WTC11 (cell line): ENCODE measurements at regions not wholly inside any gene's neighbourhood (a gene's known extent, or its start where the extent isn't known, plus 50 kb on each side); places are given as distances from the start of the nearest gene placed in this dataset.

Experiments
- ATAC-seq: fragments of 200-7000 bp; cut with Tn5 transposase; 2 replicates; pipeline ENCODE4 v1.10.0; 2021; ENCODE audit warnings: mild to moderate bottlenecking, moderate library complexity
- CTCF ChIA-PET: fragments of 300-600 bp; sonication (Branson Sonifier 250); formaldehyde crosslinking; loops from one replicate; lab custom pipeline; 2021; ENCODE audit warnings: antibody characterized with exemption; lab: Charles Lee
- POLR2A ChIA-PET: fragments of 350-600 bp; sonication (Branson Sonifier 250); formaldehyde crosslinking; loops from one replicate; lab custom pipeline; 2021; ENCODE audit warnings: antibody characterized with exemption; lab: Charles Lee
- DNase-seq: peaks from one replicate; pipeline ENCODE4 v3.0.0; 2021; ENCODE audit warnings: low spot score
- H3K27ac Mint-ChIP-seq: 2 replicates; pipeline ENCODE4 v1.8.0; 2021; ENCODE audit warnings: mixed read lengths
- H3K27me3 Mint-ChIP-seq: 2 replicates; pipeline ENCODE4 v1.8.0; 2021; ENCODE audit warnings: low read depth, mild to moderate bottlenecking, moderate library complexity, mixed read lengths
- H3K36me3 Mint-ChIP-seq: 2 replicates; pipeline ENCODE4 v1.8.0; 2021; ENCODE audit warnings: mixed read lengths
- H3K4me1 Mint-ChIP-seq: 2 replicates; pipeline ENCODE4 v1.8.0; 2022; ENCODE audit warnings: mixed read lengths
- H3K4me3 Mint-ChIP-seq: 2 replicates; pipeline ENCODE4 v1.8.0; 2021; ENCODE audit warnings: mild to moderate bottlenecking, moderate library complexity, mixed read lengths
- H3K9me3 Mint-ChIP-seq: 2 replicates; pipeline ENCODE4 v1.8.0; 2021; ENCODE audit warnings: mixed read lengths
- AFF4 ChIP-seq: sonication (generic); formaldehyde crosslinking; IDR thresholded peaks from 2 replicates; pipeline ENCODE4 v1.8.1; 2023; ENCODE audit warnings: mild to moderate bottlenecking, missing genetic modification reagents, borderline replicate concordance
- AR ChIP-seq: fragments of 250-450 bp; sonication (Bioruptor Pico); IDR thresholded peaks from 2 replicates; pipeline ENCODE4 v1.9.0; 2021; ENCODE audit warnings: mild to moderate bottlenecking
- ATF2 ChIP-seq: sonication (generic); formaldehyde crosslinking; IDR thresholded peaks from 2 replicates; pipeline ENCODE4 v1.8.1; 2022; ENCODE audit warnings: low read depth, missing genetic modification reagents, borderline replicate concordance
- CDX4 ChIP-seq: fragments of 250-450 bp; sonication (Bioruptor Pico); IDR thresholded peaks from 2 replicates; pipeline ENCODE4 v1.9.0; 2021; ENCODE audit warnings: moderate library complexity, mild to moderate bottlenecking, inconsistent platforms, borderline replicate concordance
- E2F4 ChIP-seq: sonication (generic); formaldehyde crosslinking; IDR thresholded peaks from 2 replicates; pipeline ENCODE4 v1.8.1; 2022; ENCODE audit warnings: low read depth, mild to moderate bottlenecking, moderate library complexity, missing genetic modification reagents, borderline replicate concordance
- EMX1 ChIP-seq: fragments of 250-450 bp; sonication (Bioruptor Pico); IDR thresholded peaks from 2 replicates; pipeline ENCODE4 v1.8.0; 2021; ENCODE audit warnings: mild to moderate bottlenecking
- FOXJ3 ChIP-seq: sonication (generic); formaldehyde crosslinking; IDR thresholded peaks from 2 replicates; pipeline ENCODE4 v1.9.0; 2021; ENCODE audit warnings: missing genetic modification reagents, mild to moderate bottlenecking, borderline replicate concordance
- FOXP1 ChIP-seq: sonication (generic); formaldehyde crosslinking; IDR thresholded peaks from 2 replicates; pipeline ENCODE4 v1.8.0; 2022; ENCODE audit warnings: missing genetic modification reagents, mild to moderate bottlenecking, moderate library complexity, borderline replicate concordance
- NFE2L1 ChIP-seq: sonication (generic); formaldehyde crosslinking; IDR thresholded peaks from 2 replicates; pipeline ENCODE4 v1.8.1; 2023; ENCODE audit warnings: missing genetic modification reagents
- NR2C2 ChIP-seq: sonication (generic); formaldehyde crosslinking; IDR thresholded peaks from 2 replicates; pipeline ENCODE4 v1.8.0; 2022; ENCODE audit warnings: mild to moderate bottlenecking, missing genetic modification reagents
- PRRX2 ChIP-seq: fragments of 250-450 bp; sonication (Bioruptor Pico); IDR thresholded peaks from 2 replicates; pipeline ENCODE4 v1.8.0; 2021; ENCODE audit warnings: mild to moderate bottlenecking
- TCF7 ChIP-seq: sonication (generic); formaldehyde crosslinking; IDR thresholded peaks from 2 replicates; pipeline ENCODE4 v1.8.0; 2022; ENCODE audit warnings: mild to moderate bottlenecking, low read depth, missing genetic modification reagents, moderate library complexity
- TEAD1 ChIP-seq: sonication (generic); formaldehyde crosslinking; IDR thresholded peaks from 2 replicates; pipeline ENCODE4 v1.8.0; 2022; ENCODE audit warnings: mild to moderate bottlenecking, missing genetic modification reagents
- ZBTB43 ChIP-seq: sonication (generic); formaldehyde crosslinking; IDR thresholded peaks from 2 replicates; pipeline ENCODE4 v1.8.1; 2023; ENCODE audit warnings: mild to moderate bottlenecking, missing genetic modification reagents
- ZMAT4 ChIP-seq: fragments of 250-450 bp; sonication (Bioruptor Pico); IDR thresholded peaks from 2 replicates; pipeline ENCODE4 v1.9.0; 2021; ENCODE audit warnings: mild to moderate bottlenecking
- ZNF232 ChIP-seq: sonication (generic); formaldehyde crosslinking; IDR thresholded peaks from 2 replicates; pipeline ENCODE4 v1.8.0; 2022; ENCODE audit warnings: mild to moderate bottlenecking, missing genetic modification reagents
- ZNF532 ChIP-seq: fragments of 250-450 bp; sonication (Bioruptor Pico); IDR thresholded peaks from 2 replicates; pipeline ENCODE4 v1.9.0; 2021; ENCODE audit warnings: mild to moderate bottlenecking, borderline replicate concordance

GRCh38 chr7:110131344-110131743 is 959.6 kb upstream of the LRRN3 start:
- ChIA-PET CTCF (no interaction called here), POLR2A (no interaction called here)
- ATAC-seq (no peak), DNase-seq (no peak)
- Mint-ChIP-seq H3K27ac (no peak overlapping the region), H3K4me1 (peaks cover 13% of the 10 kb centered on the region), H3K27me3 (no peaks in the 10 kb centered on the region), H3K36me3 (no peaks in the 10 kb centered on the region), H3K9me3 (0 out of 2 replicates have a peak, but pooled peaks cover 5% of the 10 kb centered on the region), H3K4me3 (no peak overlapping the region)
- no peak for TF ChIP-seq FOXP1 (CRISPR knock-in tag)
- TF ChIP-seq ZBTB43 (CRISPR knock-in tag), result no peak
- TF ChIP-seq EMX1 (CRISPR knock-in tag), result no peak
- no peak for TF ChIP-seq ATF2
- no peak for TF ChIP-seq CDX4 (CRISPR knock-in tag)
- TF ChIP-seq ZNF532 (CRISPR knock-in tag), result no peak

GRCh38 chr7:110139056-110139455 is 951.9 kb upstream of the LRRN3 start:
- peaks cover 11% of the 10 kb centered on the region for H3K9me3 Mint-ChIP-seq
- H3K4me3 Mint-ChIP-seq, result no peak overlapping the region
- H3K36me3 Mint-ChIP-seq, result no peaks in the 10 kb centered on the region
- ChIA-PET CTCF (no interaction called here), POLR2A (no interaction called here)
- DNase-seq (no peak), ATAC-seq (no peak)
- H3K4me1 Mint-ChIP-seq, result no peaks in the 10 kb centered on the region
- no peak overlapping the region for H3K27ac Mint-ChIP-seq
- no peaks in the 10 kb centered on the region for H3K27me3 Mint-ChIP-seq
- TF ChIP-seq AFF4 (CRISPR knock-in tag), result no peak
- no peak for TF ChIP-seq NR2C2 (CRISPR knock-in tag)
- no peak for TF ChIP-seq NFE2L1 (CRISPR knock-in tag)
- no peak for TF ChIP-seq FOXJ3 (CRISPR knock-in tag)
- TF ChIP-seq TEAD1, result no peak
- no peak for TF ChIP-seq ATF2
- TF ChIP-seq PRRX2 (CRISPR knock-in tag), result no peak
- TF ChIP-seq AR (CRISPR knock-in tag), result no peak
- no peak for TF ChIP-seq ZNF232
- TF ChIP-seq ZMAT4 (CRISPR knock-in tag), result no peak
- TF ChIP-seq TCF7 (CRISPR knock-in tag), result no peak
- no peak for TF ChIP-seq E2F4 (CRISPR knock-in tag)
